HG02623 (cell line): ENCODE measurements at regions not wholly inside any gene's neighbourhood (a gene's known extent, or its start where the extent isn't known, plus 50 kb on each side); places are given as distances from the start of the nearest gene placed in this dataset.
"Not testable (repeated sequence)": the region's sequence is repeated elsewhere in the genome, so short reads cannot be mapped to it uniquely, and the experiment has no call there.

ENCODE experiments used
- ATAC-seq: cut with Tn5 transposase; IDR thresholded peaks from one replicate; pipeline ENCODE4 v1.9.1; 2021; ENCODE audit warnings: moderate library complexity; ENCODE audit not compliant: unreplicated experiment

DNA sequence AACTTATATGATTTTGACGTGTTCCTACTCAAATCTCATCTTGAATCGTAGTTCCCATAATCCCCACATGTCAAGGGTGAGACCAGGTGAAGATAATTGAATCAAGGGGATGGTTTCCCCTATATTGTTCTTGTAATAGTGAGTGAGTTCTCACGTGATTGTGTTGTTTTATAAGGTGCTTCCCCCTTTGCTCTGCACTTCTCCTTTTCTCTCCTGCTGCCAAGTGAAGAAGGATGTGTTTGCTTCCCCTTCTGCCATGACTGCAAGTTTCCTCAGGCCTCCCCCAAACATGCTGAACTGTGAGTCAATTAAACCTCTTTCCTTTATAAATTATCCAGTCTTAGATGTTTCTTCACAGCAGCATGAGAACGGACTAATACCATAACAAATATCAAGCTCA, 83.2 kb downstream of the MANEA start:
- no peak for ATAC-seq

DNA sequence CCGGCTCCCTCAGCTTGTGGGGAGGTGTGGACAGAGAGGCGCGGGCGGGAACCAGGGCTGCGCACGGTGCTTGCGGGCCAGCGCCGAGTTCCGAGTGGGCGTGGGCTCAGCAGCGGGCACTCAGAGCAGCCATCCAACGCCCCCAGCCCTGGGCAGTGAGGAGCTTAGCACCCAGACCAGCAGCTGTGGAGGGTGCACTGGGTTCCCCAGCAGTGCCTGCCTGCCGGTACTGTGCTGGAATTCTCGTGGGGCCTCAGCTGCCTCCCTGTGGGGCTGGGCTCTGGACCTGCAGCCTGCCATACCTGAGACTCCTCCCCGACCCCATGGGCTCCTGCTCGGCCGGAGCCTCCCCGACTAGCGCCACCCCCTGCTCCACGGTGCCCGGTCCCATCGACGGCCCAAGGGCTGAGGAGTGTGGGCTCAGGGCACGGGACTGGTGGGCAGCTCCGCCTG, 92.7 kb downstream of the MANEA start:
- no peak for ATAC-seq

DNA sequence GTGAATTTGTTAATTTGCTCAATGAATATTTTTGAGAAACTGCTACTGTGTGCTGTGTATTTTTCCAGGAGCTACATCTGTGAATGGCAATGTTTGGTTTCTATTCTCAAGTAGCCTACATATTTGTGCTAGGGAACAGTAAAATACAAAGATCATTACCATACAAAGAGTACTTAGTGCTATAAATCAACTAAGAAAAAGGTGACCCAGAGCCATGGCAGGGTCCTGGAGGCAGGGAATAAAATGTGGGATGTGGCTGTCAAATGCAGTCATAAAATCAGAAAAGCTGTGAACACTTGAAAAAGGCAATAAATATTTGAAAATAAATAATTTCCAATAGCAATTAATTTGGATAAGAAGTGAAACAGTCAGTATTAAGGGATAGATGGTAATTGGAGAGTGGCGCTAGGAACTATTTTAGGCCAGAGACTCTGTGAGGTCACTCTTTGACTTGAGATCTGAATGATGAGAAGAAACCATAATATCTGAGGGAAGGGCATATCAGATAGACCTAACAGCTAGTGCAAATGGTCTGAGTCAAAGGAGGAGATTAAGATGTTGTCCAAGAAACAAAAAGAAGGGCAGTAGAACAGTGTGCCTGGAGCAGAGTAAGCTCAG, 98.8 kb downstream of the MANEA start:
- no peak for ATAC-seq

DNA sequence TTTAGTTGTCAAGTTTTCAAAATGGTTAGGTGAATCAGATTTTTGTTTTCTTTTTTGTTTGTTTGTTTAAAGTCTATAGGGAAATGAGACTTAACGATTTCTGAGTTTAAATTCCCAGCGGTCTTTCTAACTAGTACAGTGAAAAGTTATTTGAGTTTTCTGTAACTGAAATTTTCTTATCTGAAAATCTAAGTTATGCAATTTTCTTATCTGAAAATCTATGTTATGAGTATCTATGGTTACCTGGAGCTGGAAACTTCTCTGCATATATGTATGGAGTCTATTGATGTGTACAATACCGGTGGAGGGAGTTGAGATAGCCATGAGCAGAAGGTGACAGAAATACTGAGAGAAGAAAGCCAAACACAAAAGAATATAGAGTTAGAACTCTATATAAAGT, 102.6 kb downstream of the MANEA start:
- ATAC-seq, result no peak

DNA sequence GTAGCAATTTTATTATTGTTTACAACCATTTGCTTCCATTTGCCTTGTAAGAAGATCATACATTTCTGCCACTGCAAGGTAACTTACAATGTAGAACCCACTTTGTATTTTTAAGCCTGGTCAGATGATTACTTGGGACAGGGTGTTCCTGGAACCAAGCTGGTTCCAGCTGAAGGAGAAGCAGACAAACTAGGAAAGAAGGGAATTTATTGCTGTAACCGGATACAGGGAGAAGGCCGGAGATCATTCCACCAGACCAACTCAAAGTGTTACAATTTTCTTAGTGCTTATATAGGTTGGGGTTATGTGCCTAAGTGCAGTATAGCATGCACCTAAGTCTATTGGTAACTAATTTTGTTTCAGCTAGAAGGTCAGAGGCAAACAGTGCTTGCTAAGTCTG, 104.4 kb downstream of the MANEA start:
- ATAC-seq, result no peak

DNA sequence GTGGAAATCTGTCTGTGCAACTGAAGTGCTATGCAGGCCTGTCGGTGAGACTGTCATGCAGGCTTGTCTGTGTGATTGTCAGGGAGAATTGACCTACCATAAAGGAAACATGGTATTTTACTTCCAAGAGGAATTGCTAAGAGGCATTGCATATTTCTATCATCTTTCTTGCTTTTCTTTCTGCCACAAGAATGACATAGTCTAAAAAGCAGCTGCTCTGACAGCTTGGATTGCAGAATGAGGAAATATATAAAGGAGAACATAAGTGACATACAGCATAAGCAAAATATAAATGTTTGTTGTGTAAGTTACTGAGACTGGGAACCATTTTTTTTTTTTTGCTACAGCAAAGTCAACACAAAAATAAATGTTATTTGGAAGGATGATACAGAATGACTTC, 105.1 kb downstream of the MANEA start:
- ATAC-seq, result no peak

DNA sequence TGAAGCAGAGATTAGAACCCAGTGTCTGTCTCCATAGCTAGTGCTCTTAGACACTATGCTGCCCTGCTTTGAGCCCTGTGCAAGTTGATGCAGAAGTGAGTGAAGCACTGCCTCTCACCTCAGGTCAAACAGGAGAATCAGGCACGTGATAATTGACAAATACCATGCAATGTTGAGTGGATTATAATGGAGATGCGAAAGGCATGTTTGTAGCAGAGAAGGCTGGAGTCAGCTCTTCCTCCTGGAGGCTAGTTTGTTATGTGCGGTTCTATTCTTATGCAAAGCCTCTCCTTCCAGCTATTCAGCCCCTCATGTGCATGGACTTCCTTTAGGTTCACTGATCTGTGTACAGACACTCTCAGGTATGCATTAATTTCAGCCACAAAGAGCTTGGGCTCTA, 108.5 kb downstream of the MANEA start:
- no peak for ATAC-seq

DNA sequence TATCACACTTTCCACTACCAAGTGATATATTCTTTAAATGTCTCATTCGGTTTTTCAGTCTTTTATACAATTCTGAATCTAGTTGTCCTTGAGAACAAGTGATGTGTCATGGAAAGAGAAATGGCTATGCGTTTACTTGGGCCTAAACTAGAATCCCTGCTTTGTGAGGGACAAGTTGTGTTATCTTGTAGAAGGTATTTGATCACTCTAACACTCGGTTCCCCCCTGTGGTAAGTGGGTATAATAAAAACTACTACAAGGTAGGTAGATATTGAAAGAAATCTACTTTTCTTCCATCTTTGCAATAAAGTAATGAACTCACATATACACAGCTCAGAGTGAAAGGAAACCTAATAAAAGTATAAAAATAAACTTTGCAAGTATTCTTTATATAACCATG, 108.9 kb downstream of the MANEA start:
- no peak for ATAC-seq

DNA sequence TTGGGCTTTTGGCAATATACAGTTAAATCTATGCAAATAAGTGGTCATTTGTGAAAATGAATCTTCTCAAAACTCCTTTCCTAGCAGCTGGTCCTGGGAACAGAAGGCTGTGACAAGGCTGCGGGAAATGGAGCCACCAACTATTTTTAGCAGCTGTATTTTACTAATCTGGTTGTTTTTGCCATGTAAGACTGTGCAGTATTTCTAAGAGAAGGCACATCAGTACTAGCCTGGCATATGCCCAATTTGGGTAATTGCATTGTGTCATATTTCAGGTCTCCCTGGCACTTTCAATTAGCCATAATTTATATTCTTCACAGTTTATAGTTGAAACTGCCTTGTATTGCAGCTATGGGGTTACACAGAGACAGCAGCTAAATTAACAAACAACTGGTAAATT, 109.6 kb downstream of the MANEA start:
- ATAC-seq, result no peak

DNA sequence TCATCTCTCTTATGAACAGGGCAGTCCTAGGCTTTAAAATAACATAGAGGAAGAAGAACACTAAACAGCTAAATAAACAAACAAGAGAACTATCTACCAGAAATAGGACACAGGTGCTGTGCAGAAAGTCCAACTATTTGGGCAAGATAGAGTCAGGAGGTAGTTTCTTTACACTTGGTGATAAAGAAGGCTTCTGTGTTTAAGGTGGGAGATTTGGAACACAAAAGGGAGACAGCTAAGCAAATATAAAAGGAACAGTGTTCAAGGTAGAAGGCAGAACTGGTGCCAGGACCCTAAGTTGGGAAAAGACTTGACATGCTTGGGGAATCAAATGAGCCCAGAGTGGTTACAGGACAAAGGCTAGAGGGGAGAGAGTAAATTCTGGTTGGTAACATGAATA, 110.5 kb downstream of the MANEA start:
- ATAC-seq, result no peak

DNA sequence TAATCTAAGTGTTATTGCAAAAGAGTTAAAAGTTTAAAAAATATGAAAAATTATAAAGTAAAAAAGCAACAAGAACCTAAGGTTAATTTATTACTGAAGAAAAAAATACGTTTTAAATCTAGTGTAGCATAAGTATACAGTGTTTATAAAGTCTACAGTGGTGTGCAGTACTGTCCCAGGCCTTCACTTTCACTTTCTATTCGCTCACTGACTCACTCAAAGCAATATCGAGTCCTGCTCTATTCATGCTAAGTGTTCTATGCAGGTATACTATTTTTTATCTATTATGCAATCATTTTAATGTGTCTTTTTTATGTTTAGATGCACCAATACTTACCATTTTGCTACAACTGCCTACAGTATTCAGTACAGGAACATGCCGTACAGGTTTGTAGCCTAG, 113.0 kb downstream of the MANEA start:
- ATAC-seq, result peak; percentile 60

DNA sequence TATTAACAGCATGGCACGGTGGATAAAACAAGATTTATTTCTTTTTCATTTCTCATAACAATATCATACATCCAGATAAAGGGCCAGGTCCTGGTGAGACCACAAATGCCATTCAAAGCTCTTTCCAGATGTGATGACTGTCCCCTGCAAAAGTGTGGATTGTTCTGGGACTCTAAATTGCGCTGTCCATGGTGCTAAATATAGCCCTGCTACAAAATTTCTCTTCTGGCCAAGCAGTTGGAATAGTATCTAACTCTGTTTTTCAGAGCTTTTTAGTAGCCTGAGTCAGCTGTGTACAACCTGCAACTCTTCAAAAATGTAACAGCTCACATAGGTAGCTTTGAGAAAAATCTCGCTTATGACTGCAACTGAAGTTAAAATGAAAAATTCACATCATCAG, 115.8 kb downstream of the MANEA start:
- ATAC-seq, result no peak

DNA sequence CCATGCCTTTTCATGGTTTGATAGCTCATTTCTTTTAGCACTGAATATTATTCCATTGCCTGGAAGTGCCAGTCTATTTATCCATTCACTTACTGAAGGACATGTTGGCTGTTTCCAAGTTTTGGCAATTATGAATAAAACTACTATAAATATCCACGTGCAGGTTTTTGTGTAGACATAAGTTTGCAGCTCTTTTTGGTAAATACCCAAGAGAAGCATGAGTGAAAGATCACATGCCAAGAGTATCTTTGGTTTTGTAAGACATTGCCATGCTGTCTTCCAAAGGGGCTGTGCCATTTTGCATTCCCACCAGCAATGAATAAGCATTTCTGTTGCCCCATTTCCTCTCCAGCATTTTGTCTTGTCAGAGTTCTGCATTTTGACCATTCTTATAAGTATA, 120.9 kb downstream of the MANEA start:
- no peak for ATAC-seq

DNA sequence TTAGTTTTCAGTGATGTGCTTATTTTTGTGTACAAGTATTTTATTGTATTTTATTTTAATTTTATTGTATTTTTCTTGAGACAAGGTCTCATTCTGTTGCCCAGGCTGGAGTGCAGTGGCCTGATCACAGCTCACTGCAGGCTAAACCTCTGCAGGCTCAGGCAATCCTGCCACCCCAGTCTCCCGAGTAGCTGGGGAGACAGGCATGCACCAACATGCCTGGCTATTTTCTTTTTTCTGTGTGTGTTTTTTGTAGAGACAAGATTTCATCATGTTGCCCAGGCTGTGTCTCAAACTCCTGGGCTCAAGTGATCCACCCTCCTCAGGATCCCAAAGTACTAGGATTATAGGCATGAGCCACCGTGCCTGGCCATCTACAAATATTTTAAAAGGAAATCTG, 146.3 kb downstream of the MANEA start:
- no peak for ATAC-seq

DNA sequence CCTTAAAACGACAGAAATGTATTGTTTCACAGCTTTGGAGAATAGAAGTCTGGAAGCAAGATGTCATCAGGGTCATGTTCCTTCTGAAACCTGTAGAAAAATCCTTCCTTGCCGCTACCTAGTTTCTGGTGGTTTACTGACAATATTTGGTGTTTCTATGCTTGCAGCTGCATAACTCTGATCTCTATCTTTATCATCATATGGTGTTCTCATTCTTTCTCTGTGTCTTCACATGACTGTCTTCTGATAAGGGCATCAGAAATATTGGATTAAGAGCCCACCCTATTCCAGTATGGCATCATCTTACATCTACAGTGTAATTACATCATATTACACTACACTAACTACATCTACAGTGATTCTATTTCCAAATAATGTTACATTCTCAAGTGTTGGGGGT, 148.0 kb downstream of the MANEA start:
- ATAC-seq, result no peak

DNA sequence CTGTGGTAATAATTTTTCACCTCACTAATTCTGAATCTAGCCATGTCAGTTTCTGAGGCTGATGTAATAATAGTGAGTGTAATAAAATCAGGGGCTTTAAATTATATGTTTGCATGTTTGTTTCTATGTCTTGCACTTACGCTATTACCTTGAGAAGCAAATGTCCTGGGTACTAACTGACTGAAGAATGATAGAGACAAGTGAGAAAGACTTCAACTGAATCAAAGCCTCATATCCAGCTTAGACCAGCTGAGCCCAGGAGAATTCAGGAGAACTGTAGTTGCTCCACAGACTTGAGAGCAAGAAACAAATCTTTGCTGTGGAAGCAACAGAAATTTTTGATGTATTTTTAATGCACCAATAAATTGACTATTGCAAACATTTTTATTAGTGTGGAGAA, 162.8 kb downstream of the MANEA start:
- ATAC-seq, result no peak

DNA sequence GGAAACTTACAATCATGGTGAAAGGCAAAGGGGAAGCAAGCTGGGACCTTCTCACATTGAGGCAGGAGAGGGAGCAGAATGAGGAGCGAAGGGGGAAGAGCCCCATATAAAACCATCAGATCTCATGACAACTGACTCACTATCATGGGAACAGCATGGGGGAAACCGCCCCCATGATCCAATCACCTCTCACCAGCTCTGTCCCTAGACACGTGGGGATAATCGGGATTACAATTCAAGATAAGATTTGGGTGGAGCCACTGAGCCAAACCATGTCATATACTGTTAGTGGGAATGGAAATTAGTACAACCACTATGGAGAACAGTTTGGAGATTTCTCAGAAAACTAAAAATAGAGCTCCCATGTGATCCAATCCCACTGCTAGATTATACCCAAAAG, 163.7 kb downstream of the MANEA start:
- ATAC-seq, result no peak

DNA sequence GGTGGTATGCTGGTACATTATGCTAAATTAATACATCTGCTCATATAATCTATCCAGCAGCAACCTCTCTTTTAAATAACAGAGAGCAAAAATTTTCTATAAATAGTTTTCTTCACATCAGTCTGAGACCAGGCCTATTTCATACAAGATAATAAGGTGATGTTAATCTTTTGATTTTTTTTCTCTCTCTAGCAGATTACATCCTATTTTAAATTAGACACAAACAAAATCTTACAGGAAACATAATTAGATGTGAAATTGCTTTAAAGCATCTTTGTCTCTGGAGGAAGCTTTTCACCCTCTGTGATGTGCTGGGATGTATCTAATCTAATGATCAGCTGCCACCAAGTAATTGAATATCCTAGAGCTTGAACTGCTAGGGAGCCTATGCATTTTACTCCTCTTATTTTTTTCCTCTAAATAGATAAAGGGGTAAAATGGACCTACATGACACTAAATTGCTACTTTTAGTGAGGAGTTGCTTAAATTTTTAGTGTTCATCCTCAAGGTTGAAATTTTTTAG, 165.5 kb downstream of the MANEA start:
- ATAC-seq, result no peak

DNA sequence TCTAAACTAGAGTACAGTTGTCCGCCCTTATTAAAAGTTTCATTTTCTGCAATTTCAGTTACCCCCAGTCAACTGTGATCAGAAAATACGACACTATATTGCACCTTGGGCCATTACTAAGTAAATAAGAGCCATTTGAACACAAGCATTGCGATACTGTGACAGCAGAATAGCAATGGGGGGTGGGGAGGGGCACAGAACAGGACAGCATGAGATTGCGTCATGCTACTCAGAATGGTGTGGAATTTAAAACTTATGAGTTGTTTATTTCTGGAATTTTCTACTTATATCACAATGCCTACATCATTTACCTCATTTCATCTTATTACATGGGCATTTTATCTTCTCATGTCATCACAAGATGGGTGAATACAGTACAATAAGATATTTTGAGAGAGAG, 166.3 kb downstream of the MANEA start:
- ATAC-seq, result no peak

DNA sequence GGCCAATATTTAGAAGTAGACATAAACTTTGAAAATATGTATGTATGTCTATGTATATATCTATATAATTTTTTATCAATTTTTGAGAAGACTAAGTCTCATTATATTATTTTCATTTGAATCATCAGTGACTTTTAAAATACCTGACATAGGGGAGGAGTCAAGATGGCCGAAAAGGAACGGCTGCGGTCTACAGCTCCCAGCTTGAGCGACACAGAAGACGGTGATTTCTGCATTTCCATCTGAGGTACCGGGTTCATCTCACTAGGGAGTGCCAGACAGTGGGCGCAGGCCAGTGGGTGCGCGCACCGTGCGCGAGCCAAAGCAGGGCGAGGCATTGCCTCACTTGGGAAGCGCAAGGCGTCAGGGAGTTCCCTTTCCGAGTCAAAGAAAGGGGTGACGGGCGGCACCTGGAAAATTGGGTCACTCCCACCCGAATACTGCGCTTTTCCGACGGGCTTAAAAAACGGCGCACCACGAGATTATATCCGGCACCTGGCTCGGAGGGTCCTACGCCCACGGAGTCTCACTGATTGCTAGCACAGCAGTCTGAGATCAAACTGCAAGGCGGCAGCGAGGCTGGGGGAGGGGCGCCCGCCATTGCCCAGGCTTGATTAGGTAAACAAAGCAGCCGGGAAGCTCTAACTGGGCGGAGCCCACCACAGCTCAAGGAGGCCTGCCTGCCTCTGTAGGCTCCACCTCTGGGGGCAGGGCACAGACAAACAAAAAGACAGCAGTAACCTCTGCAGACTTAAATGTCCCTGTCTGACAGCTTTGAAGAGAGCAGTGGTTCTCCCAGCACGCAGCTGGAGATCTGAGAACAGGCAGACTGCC, 181.1 kb downstream of the MANEA start:
- ATAC-seq, result not testable (repeated sequence)

DNA sequence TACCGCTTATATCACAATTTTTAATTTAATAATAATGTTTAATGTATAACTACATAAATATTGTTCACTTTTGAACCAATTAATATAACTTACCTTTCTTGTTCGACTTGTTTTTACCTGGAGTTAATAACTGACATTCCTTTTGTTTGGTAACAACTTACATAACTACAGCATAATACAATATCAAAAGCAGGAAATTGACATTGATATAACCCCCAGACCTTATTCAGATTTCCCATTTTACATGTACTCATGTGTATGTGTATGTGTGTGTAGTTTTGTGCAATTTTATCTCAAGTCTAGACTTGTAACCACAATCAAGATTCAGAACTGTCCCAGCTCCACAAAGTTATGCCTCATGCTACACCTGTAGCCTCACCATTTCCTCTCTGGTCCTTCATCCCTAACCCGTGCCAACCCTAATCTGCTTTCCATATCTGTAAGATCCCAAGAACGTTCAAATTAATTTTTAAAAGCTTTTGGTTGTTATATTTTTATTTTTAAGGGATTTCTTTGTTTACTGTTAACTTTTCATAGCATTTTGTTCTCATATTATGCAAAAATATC, 190.6 kb downstream of the MANEA start:
- no peak for ATAC-seq

DNA sequence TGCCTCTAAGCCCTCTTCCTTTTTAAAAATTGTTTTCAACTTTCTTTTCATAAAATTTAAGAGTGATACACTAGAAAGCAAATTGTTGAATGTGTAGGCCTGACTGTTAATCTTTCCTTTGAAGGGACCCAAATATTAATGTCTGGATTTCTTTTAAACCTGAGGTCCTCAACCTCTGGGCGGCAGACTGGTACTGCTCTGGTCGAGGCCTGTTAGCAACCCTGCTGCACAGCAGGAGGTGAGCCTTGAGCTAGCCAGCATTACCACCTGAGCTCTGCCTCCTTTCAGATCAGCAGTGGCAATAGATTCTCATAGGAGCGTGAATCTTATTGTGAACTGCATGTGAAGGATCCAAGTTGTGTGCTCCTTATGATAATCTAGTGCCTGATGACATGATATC, 191.2 kb downstream of the MANEA start:
- ATAC-seq, result no peak
